Ascending aorta (tissue), 2 donors: ENCODE measurements at regions not wholly inside any gene's neighbourhood (a gene's known extent, or its start where the extent isn't known, plus 50 kb on each side); places are given as distances from the start of the nearest gene placed in this dataset.

Source experiments
- DNase-seq, 2 donors: peaks; one replicate each; pipeline ENCODE4 v3.0.0-alpha.2; 2019; ENCODE audit warnings: low spot score in 2 of 2
- H3K27ac ChIP-seq, 2 donors: fragments of 200-600 bp; sonication (generic); one replicate each; pipeline ENCODE4 v1.5.1; 2016 to 2017; ENCODE audit warnings: mild to moderate bottlenecking in 1 of 2
- H3K27me3 ChIP-seq: fragments of 200-600 bp; sonication (generic); one replicate; pipeline ENCODE4 v1.5.1; 2017
- H3K36me3 ChIP-seq, 2 donors: fragments of 200-600 bp; sonication (generic); one replicate each; pipeline ENCODE4 v1.5.1; 2016
- H3K4me1 ChIP-seq, 2 donors: fragments of 200-600 bp; sonication (generic); one replicate each; pipeline ENCODE4 v1.5.1; 2016 to 2017; ENCODE audit warnings: mild to moderate bottlenecking in 1 of 2
- H3K4me3 ChIP-seq, 2 donors: fragments of 200-600 bp; sonication (generic); one replicate each; pipeline ENCODE4 v1.5.1; 2016 to 2017; ENCODE audit warnings: mild to moderate bottlenecking in 1 of 2
- H3K9me3 ChIP-seq, 2 donors: fragments of 200-600 bp; sonication (generic); one replicate each; pipeline ENCODE4 v1.5.1; 2016
- intact Hi-C: fragments of 100-400 bp; cut with DNase I; formaldehyde crosslinking; loops from one replicate; pipeline ENCODE4 v1.15.1; 2023
- TF ChIP-seq, protein P1 (sequence below), 3 experiments: fragments of 200-600 bp in 2 of 3; fragments of 450-650 bp in 1 of 3; sonication (generic) in 2 of 3; IDR thresholded peaks; one replicate each; pipeline ENCODE4 v1.5.1; 2016 to 2019; ENCODE audit warnings: antibody characterized with exemption in 3 of 3, mild to moderate bottlenecking in 1 of 3, moderate library complexity in 1 of 3

- TF ChIP-seq, protein P1, sequence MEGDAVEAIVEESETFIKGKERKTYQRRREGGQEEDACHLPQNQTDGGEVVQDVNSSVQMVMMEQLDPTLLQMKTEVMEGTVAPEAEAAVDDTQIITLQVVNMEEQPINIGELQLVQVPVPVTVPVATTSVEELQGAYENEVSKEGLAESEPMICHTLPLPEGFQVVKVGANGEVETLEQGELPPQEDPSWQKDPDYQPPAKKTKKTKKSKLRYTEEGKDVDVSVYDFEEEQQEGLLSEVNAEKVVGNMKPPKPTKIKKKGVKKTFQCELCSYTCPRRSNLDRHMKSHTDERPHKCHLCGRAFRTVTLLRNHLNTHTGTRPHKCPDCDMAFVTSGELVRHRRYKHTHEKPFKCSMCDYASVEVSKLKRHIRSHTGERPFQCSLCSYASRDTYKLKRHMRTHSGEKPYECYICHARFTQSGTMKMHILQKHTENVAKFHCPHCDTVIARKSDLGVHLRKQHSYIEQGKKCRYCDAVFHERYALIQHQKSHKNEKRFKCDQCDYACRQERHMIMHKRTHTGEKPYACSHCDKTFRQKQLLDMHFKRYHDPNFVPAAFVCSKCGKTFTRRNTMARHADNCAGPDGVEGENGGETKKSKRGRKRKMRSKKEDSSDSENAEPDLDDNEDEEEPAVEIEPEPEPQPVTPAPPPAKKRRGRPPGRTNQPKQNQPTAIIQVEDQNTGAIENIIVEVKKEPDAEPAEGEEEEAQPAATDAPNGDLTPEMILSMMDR (IDR thresholded peaks at IDR 0.05): no peak
- Histone ChIP-seq H3K4me3 (no peak overlapping the region), H3K36me3 (no peaks in the 10 kb centered on the region), H3K27ac (no peak overlapping the region), H3K4me1 (no peaks in the 10 kb centered on the region), H3K27me3 (no peaks in the 10 kb centered on the region), H3K9me3 (no peaks in the 10 kb centered on the region)
- DNase-seq: no peak
- intact Hi-C loops: no loop called here
Measured at GRCh38 chr20:55174635-55175034, 699.2 kb downstream of the DOK5 start.

DNA sequence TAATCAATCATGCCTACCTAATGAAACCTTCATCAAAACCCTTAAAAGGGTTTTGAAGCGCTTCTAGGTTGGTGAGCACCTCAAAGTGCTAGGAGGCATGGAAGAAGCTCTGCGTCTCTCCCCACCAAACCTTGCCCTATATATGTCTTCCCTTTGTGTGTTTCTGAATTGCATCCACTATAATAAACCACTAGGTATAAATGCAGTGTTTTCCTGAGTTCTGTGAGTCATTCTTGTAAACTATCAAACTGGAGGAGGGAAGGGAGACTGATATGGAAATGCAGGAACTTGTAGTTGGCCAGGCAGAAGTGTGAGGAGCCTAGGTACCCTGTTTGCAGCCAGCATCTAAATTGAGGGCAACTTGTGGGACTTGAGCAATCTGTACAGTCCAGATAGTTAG is 698.8 kb downstream of the DOK5 start:
- H3K36me3 ChIP-seq: no peaks in the 10 kb centered on the region
- H3K4me1 ChIP-seq: no peaks in the 10 kb centered on the region
- intact Hi-C loops: no loop called here
- H3K9me3 ChIP-seq: no peaks in the 10 kb centered on the region
- H3K27ac ChIP-seq: no peak overlapping the region
- TF ChIP-seq, protein P1 (IDR thresholded peaks at IDR 0.05): no peak
- no peaks in the 10 kb centered on the region for H3K27me3 ChIP-seq
- no peak overlapping the region for H3K4me3 ChIP-seq
- no peak for DNase-seq

GRCh38 chr20:55173601-55174000 is 698.2 kb downstream of the DOK5 start:
- no peak overlapping the region for H3K27ac ChIP-seq
- H3K4me3 ChIP-seq: no peak overlapping the region

DNA sequence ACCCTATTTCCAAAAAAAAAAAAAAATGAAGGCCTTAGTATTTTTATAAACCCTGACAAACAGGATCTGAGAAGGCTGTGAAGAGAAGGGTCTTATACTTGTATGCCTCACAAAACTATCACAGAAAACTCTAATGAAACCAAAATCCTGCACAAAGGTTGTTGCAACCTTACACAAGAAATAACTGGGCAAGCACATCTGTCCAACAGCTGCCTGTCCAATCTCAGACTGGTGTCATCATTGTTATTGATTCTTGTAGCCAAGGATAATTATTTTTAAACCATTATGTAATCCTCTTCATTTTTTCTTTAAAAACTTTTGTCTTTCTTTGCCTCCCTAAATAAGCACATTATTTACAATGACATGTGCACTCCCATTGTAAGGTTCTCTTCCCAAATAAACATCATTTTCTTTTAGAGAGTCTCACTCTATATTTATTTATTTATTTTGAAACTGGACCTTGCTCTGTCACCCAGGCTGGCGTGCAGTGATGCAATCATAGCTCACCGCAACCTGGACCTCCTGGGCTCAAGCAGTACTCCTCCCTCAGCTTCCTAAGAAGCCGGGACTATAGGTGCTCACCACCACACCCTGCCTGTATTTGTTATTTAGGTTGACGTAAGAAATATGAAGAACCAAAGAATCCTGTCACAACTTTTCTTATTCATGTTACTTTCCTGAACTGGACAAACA is 697.1 kb downstream of the DOK5 start:
- Histone ChIP-seq H3K27ac (no peak overlapping the region), H3K27me3 (no peaks in the 10 kb centered on the region), H3K36me3 (no peaks in the 10 kb centered on the region), H3K4me1 (no peaks in the 10 kb centered on the region), H3K9me3 (no peaks in the 10 kb centered on the region), H3K4me3 (no peak overlapping the region)
- intact Hi-C loops: no loop called here
- TF ChIP-seq, protein P1 (IDR thresholded peaks at IDR 0.05): no peak
- no peak for DNase-seq

More at GRCh38 chr20:55173601-55174000, 698.2 kb downstream of the DOK5 start:
- no peaks in the 10 kb centered on the region for H3K9me3 ChIP-seq
- no peak for DNase-seq
- intact Hi-C loops: no loop called here
- no peaks in the 10 kb centered on the region for H3K27me3 ChIP-seq
- TF ChIP-seq, protein P1 (IDR thresholded peaks at IDR 0.05): no peak
- no peaks in the 10 kb centered on the region for H3K36me3 ChIP-seq
- no peaks in the 10 kb centered on the region for H3K4me1 ChIP-seq

- DNase-seq: no peak
- no peaks in the 10 kb centered on the region for H3K36me3 ChIP-seq
- H3K27ac ChIP-seq: no peak overlapping the region
- no peaks in the 10 kb centered on the region for H3K27me3 ChIP-seq
- intact Hi-C loops: no loop called here
- no peak overlapping the region for H3K4me3 ChIP-seq
- H3K4me1 ChIP-seq: no peaks in the 10 kb centered on the region
- H3K9me3 ChIP-seq: no peaks in the 10 kb centered on the region
- TF ChIP-seq, protein P1 (IDR thresholded peaks at IDR 0.05): no peak
Measured at GRCh38 chr20:55166063-55166462, 690.7 kb downstream of the DOK5 start.

DNA sequence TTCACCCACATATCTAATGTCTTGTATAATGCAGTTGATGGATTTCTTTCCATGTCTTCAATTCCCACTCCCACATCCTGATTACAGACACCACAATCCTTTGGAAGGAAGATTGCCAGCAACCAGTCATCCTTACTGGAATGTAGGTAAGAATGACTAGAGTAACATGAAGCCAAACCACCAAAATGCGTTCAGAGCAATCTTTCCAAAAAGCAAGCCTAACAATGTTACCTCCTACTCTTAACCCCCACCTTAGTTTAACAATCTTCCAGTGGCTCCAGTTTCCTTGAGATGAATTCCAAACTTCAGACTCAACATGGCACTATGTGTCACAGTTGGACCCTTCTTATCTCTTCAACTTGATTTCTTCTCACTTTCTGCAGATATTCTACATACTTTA is 685.6 kb downstream of the DOK5 start:
- intact Hi-C loops: no loop called here
- Histone ChIP-seq H3K27me3 (no peaks in the 10 kb centered on the region), H3K36me3 (no peaks in the 10 kb centered on the region), H3K27ac (no peak overlapping the region), H3K9me3 (no peaks in the 10 kb centered on the region), H3K4me1 (no peaks in the 10 kb centered on the region), H3K4me3 (no peak overlapping the region)
- TF ChIP-seq, protein P1 (IDR thresholded peaks at IDR 0.05): no peak
- no peak for DNase-seq
